ENCODE measurements at regions not wholly inside any gene's neighbourhood (a gene's known extent, or its start where the extent isn't known, plus 50 kb on each side); places are given as distances from the start of the nearest gene placed in this dataset.
"Not testable (repeated sequence)": the region's sequence is repeated elsewhere in the genome, so short reads cannot be mapped to it uniquely, and the experiment has no call there.

DNA sequence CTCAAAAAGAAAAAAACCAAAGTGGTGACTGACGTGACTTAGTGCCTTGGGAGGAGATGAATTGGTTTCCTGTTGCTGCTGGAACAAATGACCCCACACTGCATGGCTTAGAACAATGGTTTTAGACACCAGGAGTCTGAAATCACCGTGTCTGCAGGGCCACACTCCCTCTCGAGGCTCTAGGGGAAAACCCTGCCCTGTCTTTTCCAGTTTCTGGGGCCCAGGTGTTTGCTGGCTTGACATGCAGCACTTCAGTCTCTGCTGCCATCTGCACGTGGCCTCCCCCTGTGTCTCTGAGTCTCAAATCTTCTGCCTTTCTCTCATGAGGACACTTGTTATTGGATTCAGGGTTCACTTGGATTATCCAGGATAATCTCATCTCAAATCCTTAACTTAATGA lies 323.8 kb upstream of the TNRC6C start:
- TF ChIP-seq POLR2A (IDR thresholded peaks at IDR 0.05; ENCODE audit: low read depth) (no peak), EP300 (IDR thresholded peaks at IDR 0.05) (no peak), POLR2AphosphoS5 (IDR thresholded peaks at IDR 0.05) (no peak)
- TF ChIP-seq, protein P1, sequence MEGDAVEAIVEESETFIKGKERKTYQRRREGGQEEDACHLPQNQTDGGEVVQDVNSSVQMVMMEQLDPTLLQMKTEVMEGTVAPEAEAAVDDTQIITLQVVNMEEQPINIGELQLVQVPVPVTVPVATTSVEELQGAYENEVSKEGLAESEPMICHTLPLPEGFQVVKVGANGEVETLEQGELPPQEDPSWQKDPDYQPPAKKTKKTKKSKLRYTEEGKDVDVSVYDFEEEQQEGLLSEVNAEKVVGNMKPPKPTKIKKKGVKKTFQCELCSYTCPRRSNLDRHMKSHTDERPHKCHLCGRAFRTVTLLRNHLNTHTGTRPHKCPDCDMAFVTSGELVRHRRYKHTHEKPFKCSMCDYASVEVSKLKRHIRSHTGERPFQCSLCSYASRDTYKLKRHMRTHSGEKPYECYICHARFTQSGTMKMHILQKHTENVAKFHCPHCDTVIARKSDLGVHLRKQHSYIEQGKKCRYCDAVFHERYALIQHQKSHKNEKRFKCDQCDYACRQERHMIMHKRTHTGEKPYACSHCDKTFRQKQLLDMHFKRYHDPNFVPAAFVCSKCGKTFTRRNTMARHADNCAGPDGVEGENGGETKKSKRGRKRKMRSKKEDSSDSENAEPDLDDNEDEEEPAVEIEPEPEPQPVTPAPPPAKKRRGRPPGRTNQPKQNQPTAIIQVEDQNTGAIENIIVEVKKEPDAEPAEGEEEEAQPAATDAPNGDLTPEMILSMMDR (IDR thresholded peaks at IDR 0.05): no peak
- H3K27me3 ChIP-seq: no peaks in the 10 kb centered on the region
- intact Hi-C loops (cut with DNase I): no loop called here
- WGBS: 70% methylated on average over 4 of the region's 4 CpGs
- no peak overlapping the region for H3K27ac ChIP-seq (replicated peaks in 1 of 4)
- no peak overlapping the region for H3K4me3 ChIP-seq
- DNase-seq (ENCODE audit: extremely low spot score): no peak
- no peaks in the 10 kb centered on the region for H3K9me3 ChIP-seq
- H3K4me1 ChIP-seq: no peaks in the 10 kb centered on the region
- no peaks in the 10 kb centered on the region for H3K36me3 ChIP-seq

DNA sequence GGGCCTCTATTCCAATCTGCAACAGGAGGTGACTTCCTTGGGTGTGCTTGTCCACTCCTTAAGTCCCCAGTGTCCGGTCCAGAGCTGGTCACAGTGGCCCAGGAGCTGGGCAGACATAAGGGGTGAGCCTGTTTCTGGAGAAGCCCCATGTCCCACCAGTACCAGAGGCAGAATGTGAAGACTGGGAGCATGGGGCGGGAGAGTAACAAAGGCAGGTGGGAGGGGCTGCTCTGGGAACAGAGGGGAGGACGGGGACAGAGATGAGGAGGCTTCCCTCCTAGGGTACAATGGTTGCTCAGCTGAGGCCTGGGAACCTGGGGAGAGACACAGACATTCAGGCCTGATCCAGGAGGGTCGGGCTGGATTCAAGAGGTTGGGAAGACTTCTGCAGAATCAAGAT lies 323.3 kb upstream of the TNRC6C start:
- intact Hi-C loops (cut with DNase I): no loop called here
- Histone ChIP-seq H3K27ac (replicated peaks in 1 of 4) (no peak overlapping the region), H3K27me3 (no peaks in the 10 kb centered on the region), H3K4me1 (no peaks in the 10 kb centered on the region), H3K9me3 (no peaks in the 10 kb centered on the region), H3K4me3 (no peak overlapping the region), H3K36me3 (no peaks in the 10 kb centered on the region)
- WGBS: 93% methylated on average over 4 of the region's 4 CpGs
- TF ChIP-seq POLR2AphosphoS5 (IDR thresholded peaks at IDR 0.05) (no peak), POLR2A (IDR thresholded peaks at IDR 0.05; ENCODE audit: low read depth) (no peak)
- TF ChIP-seq, protein P1 (IDR thresholded peaks at IDR 0.05): no peak
- DNase-seq (ENCODE audit: extremely low spot score): no peak

DNA sequence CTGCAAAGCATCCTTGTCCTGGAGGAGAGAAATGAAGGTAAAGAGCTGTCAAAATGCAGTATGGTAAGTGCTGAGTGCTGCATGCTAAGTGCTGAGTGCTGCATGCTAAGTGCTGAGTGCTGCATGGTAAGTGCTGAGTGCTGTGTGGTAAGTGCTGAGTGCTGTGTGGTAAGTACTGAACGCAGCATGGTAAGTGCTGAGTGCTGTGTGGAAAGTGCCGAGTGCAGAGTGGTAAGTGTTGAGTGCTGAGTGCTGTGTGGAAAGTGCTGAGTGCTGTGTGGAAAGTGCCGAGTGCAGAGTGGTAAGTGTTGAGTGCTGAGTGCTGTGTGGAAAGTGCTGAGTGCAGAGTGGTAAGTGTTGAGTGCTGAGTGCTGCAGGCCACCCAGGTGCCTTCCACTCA lies 322.7 kb upstream of the TNRC6C start:
- intact Hi-C loops (cut with DNase I): not testable (repeated sequence)
- 70% methylated on average over 3 of the region's 3 CpGs for WGBS

DNA sequence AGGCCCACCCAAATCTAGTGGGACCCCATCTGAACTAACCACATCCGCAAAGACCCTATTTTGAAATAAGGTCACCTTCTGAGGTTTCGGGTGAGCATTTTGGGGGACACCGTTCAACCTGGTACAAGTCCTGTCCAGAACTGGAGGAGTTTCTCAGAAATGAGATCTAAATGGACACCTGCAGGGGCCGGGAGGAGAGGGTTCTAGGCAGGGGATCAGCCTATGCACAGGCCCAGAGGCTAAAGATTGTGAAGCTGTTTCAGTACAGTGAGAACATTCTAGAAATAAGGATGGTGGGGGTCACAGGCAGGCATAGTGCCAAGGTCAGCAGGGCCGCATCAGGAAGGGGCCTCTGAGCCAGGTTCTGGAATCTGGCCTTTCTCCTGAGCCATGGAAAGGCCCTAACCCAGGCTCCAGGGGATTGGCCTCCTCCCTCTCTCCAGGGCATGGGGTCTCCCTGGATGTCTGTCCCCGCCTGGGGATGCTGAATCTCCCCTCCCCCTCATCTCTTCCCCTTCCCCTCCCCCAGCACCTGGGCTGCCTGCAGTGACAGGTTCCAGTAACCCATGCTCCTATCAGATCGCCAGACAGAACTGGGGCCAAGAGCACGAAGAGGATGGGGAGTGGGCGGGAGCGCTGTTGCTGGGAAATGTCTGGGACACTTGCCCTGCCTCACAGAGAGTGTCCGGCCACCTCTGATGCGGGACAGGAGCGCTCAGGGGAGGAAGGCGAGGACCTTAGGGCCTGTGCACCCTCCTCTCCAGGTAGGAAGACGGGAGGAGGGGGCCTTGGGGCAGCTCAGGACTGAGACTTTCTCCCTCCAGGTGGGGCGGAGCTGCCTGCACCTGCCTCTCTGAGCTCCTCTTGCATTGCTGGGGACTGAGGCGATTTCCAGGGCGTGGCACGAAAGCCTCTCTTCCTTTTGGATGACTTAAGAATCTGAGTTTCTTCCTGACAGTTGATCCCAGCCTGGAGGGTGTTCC lies 321.4 kb upstream of the TNRC6C start:
- Histone ChIP-seq H3K36me3 (no peaks in the 10 kb centered on the region), H3K4me3 (no peak overlapping the region), H3K27ac (replicated peaks in 1 of 4) (no peak overlapping the region), H3K4me1 (no peaks in the 10 kb centered on the region), H3K9me3 (no peaks in the 10 kb centered on the region), H3K27me3 (no peaks in the 10 kb centered on the region)
- WGBS: 78% methylated on average over 18 of the region's 19 CpGs
- no peak for TF ChIP-seq POLR2A (IDR thresholded peaks at IDR 0.05; ENCODE audit: low read depth)
- TF ChIP-seq, protein P1 (IDR thresholded peaks at IDR 0.05): no peak
- intact Hi-C loops (cut with DNase I): no loop called here
- DNase-seq (ENCODE audit: extremely low spot score): no peak

More for the DNA sequence above, 322.7 kb upstream of the TNRC6C start:
- DNase-seq (ENCODE audit: extremely low spot score); H3K27ac ChIP-seq (replicated peaks in 1 of 4); H3K9me3 ChIP-seq; H3K36me3 ChIP-seq; H3K4me3 ChIP-seq; H3K27me3 ChIP-seq; H3K4me1 ChIP-seq: not testable (repeated sequence)

DNA sequence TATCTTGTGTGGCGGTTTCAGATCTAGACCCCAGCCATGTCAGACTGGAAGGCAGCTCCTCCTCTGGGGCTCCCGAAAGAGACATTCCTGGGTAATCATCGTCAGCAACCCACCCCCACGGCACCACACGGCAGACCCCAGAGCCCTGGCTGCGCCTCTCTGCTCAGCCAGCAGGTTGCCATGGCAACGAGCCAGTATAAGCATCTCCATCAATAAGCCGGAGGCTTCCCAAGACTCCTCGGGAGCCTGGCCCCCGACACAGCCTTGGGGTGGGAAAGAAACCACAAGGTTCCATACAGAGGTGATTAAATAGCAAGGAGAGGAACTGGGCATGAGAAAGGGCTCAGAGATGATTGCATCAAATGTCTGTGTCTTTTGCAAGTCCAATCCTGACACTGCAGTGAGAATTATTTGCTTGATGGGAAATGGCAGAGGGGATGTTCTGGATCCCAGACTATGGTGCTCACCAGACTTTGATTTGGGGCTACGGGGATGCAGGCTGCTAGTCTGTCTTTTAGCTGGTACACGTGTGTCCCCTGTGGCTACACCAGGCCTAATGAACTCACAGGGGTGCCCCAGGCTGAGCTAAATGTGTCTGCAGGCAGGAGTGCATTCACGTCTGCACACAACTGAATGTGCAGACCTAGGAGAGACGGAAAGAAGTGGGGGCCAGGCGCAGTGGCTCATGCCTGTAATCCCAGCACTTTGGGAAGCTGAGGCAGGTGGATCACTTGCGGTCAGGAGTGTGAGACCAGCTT lies 320.5 kb upstream of the TNRC6C start:
- TF ChIP-seq, protein P1 (IDR thresholded peaks at IDR 0.05): no peak
- TF ChIP-seq POLR2AphosphoS5 (IDR thresholded peaks at IDR 0.05) (no peak), POLR2A (IDR thresholded peaks at IDR 0.05; ENCODE audit: low read depth) (no peak), EP300 (IDR thresholded peaks at IDR 0.05) (no peak)
- no peaks in the 10 kb centered on the region for H3K36me3 ChIP-seq
- H3K9me3 ChIP-seq: no peaks in the 10 kb centered on the region
- WGBS: 86% methylated on average over 7 of the region's 16 CpGs
- no peaks in the 10 kb centered on the region for H3K27me3 ChIP-seq
- no peaks in the 10 kb centered on the region for H3K4me1 ChIP-seq
- no peak overlapping the region for H3K4me3 ChIP-seq
- DNase-seq (ENCODE audit: extremely low spot score): no peak
- intact Hi-C loops (cut with DNase I): no loop called here
- H3K27ac ChIP-seq (replicated peaks in 1 of 4): no peak overlapping the region
